ENCODE measurements at regions not wholly inside any gene's neighbourhood (a gene's known extent, or its start where the extent isn't known, plus 50 kb on each side); places are given as distances from the start of the nearest gene placed in this dataset.

DNA sequence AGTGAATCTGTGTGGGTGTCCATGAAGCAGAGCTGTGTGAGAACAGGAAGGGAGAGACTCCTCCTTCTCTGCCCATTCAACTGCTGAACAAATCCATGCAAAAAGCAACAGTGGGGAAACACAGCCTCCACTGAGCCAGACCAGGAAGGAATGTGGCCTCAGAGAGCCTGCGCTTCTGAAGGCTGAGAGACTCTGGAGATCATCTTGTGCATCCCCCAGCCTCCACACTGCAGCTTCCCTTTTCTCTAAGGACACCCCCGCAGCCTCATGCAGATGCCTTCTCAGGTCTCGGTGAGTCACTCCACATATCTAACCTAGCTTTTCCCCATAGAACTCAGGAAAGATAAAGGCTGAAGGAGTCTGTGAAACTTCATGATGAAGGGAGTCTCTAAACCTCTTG lies 402.9 kb downstream of the TNS1 start:
- Histone ChIP-seq H2BK12ac (ENCODE audit: low read length) (no peak overlapping the region), H3K4me2 (ENCODE audit: low read length) (no peak overlapping the region), H3K14ac (ENCODE audit: low read length) (no peak overlapping the region), H4K8ac (ENCODE audit: low read depth, low read length) (no peak overlapping the region), H2BK5ac (ENCODE audit: low read depth, low read length, poor library complexity) (no peak overlapping the region), H3K4me1 (ENCODE audit: control insufficient read depth in 1 of 2, insufficient read depth in 2 of 2, low read length in 2 of 2) (peaks cover 0 to 8% of the 10 kb centered on the region in 2 experiments), H3K79me1 (ENCODE audit: low read length) (no peaks in the 10 kb centered on the region), H2AFZ (ENCODE audit: insufficient read depth, low read length, poor library complexity) (no peak overlapping the region), H3K4me3 (ENCODE audit: low read depth, low read length) (no peak overlapping the region), H2AK5ac (ENCODE audit: low read length) (no peak overlapping the region), H2BK120ac (ENCODE audit: insufficient read depth, low read length, poor library complexity) (no peak overlapping the region), H3K9me3 (ENCODE audit: insufficient read depth, low read depth, low read length) (peaks cover 5% of the 10 kb centered on the region), H3K4ac (ENCODE audit: low read depth, low read length) (no peak overlapping the region), H4K91ac (ENCODE audit: low read depth, low read length) (no peak overlapping the region), H3K9ac (ENCODE audit: low read length) (no peak overlapping the region), H3K27ac (ENCODE audit: low read depth, low read length) (no peak overlapping the region), H3K23ac (ENCODE audit: low read length) (no peak overlapping the region), H3K27me3 (ENCODE audit: insufficient read depth, low read length) (no peaks in the 10 kb centered on the region), H3K79me2 (ENCODE audit: control insufficient read depth, insufficient read depth, low read length, poor library complexity) (no peaks in the 10 kb centered on the region), H3K36me3 (ENCODE audit: control insufficient read depth in 1 of 2, insufficient read depth in 2 of 2, low read length in 2 of 2) (no peaks in the 10 kb centered on the region), H3K18ac (ENCODE audit: low read length) (no peak overlapping the region), H4K12ac (ENCODE audit: low read depth, low read length) (no peak overlapping the region)
- no CpG with 5 or more reads among the region's 3 CpGs for WGBS (ENCODE audit: extremely low coverage, insufficient coverage, insufficient read length)
- no peak for DNase-seq

DNA sequence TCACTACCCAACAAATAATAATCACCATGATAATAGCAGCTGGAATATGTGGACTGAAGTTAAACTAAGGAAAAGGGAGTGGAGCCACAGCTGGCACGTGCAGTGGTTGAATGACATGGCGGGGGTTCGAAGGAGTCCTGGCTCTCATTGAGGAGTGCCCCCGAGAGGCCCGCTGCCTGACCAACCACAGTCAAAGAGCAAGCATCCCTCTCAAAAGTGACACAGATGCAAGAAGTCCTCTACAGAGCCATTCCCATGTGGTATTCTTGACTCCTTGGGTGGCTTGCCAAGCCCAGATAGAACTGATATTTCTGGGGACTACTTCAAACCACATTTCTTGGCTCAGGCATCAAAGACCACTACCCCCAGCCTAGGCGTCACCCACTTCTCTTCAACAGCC lies 405.1 kb downstream of the TNS1 start:
- Histone ChIP-seq H4K91ac (ENCODE audit: low read depth, low read length) (no peak overlapping the region), H3K23ac (ENCODE audit: low read length) (no peak overlapping the region), H2BK120ac (ENCODE audit: insufficient read depth, low read length, poor library complexity) (no peak overlapping the region), H3K18ac (ENCODE audit: low read length) (no peak overlapping the region), H3K14ac (ENCODE audit: low read length) (no peak overlapping the region), H3K27ac (ENCODE audit: low read depth, low read length) (no peak overlapping the region), H3K4me1 (ENCODE audit: control insufficient read depth in 1 of 2, insufficient read depth in 2 of 2, low read length in 2 of 2) (no peaks in the 10 kb centered on the region), H2AFZ (ENCODE audit: insufficient read depth, low read length, poor library complexity) (no peak overlapping the region), H3K4me3 (ENCODE audit: low read depth, low read length) (no peak overlapping the region), H2AK5ac (ENCODE audit: low read length) (no peak overlapping the region), H3K9ac (ENCODE audit: low read length) (no peak overlapping the region), H4K8ac (ENCODE audit: low read depth, low read length) (no peak overlapping the region), H3K9me3 (ENCODE audit: insufficient read depth, low read depth, low read length) (peaks cover 5% of the 10 kb centered on the region), H3K79me1 (ENCODE audit: low read length) (no peaks in the 10 kb centered on the region), H3K4ac (ENCODE audit: low read depth, low read length) (no peak overlapping the region), H2BK12ac (ENCODE audit: low read length) (no peak overlapping the region), H3K27me3 (ENCODE audit: insufficient read depth, low read length) (no peaks in the 10 kb centered on the region), H2BK5ac (ENCODE audit: low read depth, low read length, poor library complexity) (no peak overlapping the region), H4K12ac (ENCODE audit: low read depth, low read length) (no peak overlapping the region), H3K79me2 (ENCODE audit: control insufficient read depth, insufficient read depth, low read length, poor library complexity) (no peaks in the 10 kb centered on the region), H3K4me2 (ENCODE audit: low read length) (no peak overlapping the region), H3K36me3 (ENCODE audit: control insufficient read depth in 1 of 2, insufficient read depth in 2 of 2, low read length in 2 of 2) (no peaks in the 10 kb centered on the region)
- DNase-seq: no peak
- WGBS (ENCODE audit: extremely low coverage, insufficient coverage, insufficient read length): no CpG with 5 or more reads among the region's 6 CpGs

DNA sequence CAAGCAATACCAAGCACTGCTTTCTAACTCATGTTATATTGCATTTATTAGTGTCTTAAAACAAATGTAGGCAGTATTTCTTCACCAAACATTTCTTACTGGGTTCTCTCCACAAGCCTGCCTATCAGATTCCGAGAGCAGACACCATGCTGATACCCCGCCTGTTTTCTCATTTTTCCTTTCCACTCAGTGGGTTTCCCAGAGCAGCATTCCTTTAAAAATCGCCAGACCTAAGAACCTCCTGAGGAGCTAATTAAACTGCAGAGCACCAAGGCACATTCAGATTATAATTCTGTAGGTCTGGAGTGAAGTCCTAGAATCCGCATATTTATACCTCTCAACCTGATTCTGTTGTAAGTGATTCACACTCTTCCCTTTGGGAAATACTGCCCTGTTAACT lies 405.6 kb downstream of the TNS1 start:
- no peak overlapping the region for H2AK5ac ChIP-seq (ENCODE audit: low read length)
- no peak overlapping the region for H2BK12ac ChIP-seq (ENCODE audit: low read length)
- H3K9ac ChIP-seq (ENCODE audit: low read length): no peak overlapping the region
- H4K8ac ChIP-seq (ENCODE audit: low read depth, low read length): no peak overlapping the region
- H3K23ac ChIP-seq (ENCODE audit: low read length): no peak overlapping the region
- H2BK120ac ChIP-seq (ENCODE audit: insufficient read depth, low read length, poor library complexity): no peak overlapping the region
- WGBS (ENCODE audit: extremely low coverage, insufficient coverage, insufficient read length): no CpG with 5 or more reads among the region's 4 CpGs
- H3K36me3 ChIP-seq (ENCODE audit: control insufficient read depth in 1 of 2, insufficient read depth in 2 of 2, low read length in 2 of 2): no peaks in the 10 kb centered on the region
- H3K79me1 ChIP-seq (ENCODE audit: low read length): no peaks in the 10 kb centered on the region
- no peaks in the 10 kb centered on the region for H3K4me1 ChIP-seq (ENCODE audit: control insufficient read depth in 1 of 2, insufficient read depth in 2 of 2, low read length in 2 of 2)
- no peak overlapping the region for H2AFZ ChIP-seq (ENCODE audit: insufficient read depth, low read length, poor library complexity)
- H3K14ac ChIP-seq (ENCODE audit: low read length): no peak overlapping the region
- no peak overlapping the region for H3K4me3 ChIP-seq (ENCODE audit: low read depth, low read length)
- H4K91ac ChIP-seq (ENCODE audit: low read depth, low read length): no peak overlapping the region
- H3K4ac ChIP-seq (ENCODE audit: low read depth, low read length): no peak overlapping the region
- H3K27me3 ChIP-seq (ENCODE audit: insufficient read depth, low read length): no peaks in the 10 kb centered on the region
- H3K9me3 ChIP-seq (ENCODE audit: insufficient read depth, low read depth, low read length): peaks cover 5% of the 10 kb centered on the region
- no peak for DNase-seq
- H3K4me2 ChIP-seq (ENCODE audit: low read length): no peak overlapping the region
- H2BK5ac ChIP-seq (ENCODE audit: low read depth, low read length, poor library complexity): no peak overlapping the region
- no peak overlapping the region for H3K18ac ChIP-seq (ENCODE audit: low read length)
- no peaks in the 10 kb centered on the region for H3K79me2 ChIP-seq (ENCODE audit: control insufficient read depth, insufficient read depth, low read length, poor library complexity)
- H4K12ac ChIP-seq (ENCODE audit: low read depth, low read length): no peak overlapping the region
- no peak overlapping the region for H3K27ac ChIP-seq (ENCODE audit: low read depth, low read length)

DNA sequence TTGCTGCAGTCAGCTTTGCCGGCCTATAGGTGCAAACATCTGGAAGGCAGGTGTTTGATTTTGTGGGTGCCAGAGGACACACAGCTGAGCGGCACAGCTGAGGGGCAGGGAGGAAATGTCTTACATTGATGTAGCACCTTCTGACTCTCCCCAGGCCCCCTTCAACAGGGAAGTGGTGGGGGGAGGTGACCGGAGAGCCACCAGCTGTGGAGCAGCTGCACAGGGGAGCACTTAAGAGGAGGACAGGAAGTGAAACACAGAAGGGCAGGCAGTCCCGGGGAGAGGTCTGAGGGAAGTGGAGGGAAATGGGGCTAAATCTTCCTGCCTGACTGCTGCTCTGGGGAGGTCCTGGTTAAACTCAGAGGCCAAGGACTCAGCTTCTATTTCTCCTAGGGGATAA lies 409.1 kb downstream of the TNS1 start:
- no peak overlapping the region for H3K23ac ChIP-seq (ENCODE audit: low read length)
- no peak overlapping the region for H4K8ac ChIP-seq (ENCODE audit: low read depth, low read length)
- no CpG with 5 or more reads among the region's 4 CpGs for WGBS (ENCODE audit: extremely low coverage, insufficient coverage, insufficient read length)
- H3K79me1 ChIP-seq (ENCODE audit: low read length): no peaks in the 10 kb centered on the region
- H2AFZ ChIP-seq (ENCODE audit: insufficient read depth, low read length, poor library complexity): no peak overlapping the region
- H3K9ac ChIP-seq (ENCODE audit: low read length): no peak overlapping the region
- H3K79me2 ChIP-seq (ENCODE audit: control insufficient read depth, insufficient read depth, low read length, poor library complexity): no peaks in the 10 kb centered on the region
- DNase-seq: no peak
- no peak overlapping the region for H3K4ac ChIP-seq (ENCODE audit: low read depth, low read length)
- no peak overlapping the region for H2BK12ac ChIP-seq (ENCODE audit: low read length)
- no peak overlapping the region for H3K14ac ChIP-seq (ENCODE audit: low read length)
- no peak overlapping the region for H2BK120ac ChIP-seq (ENCODE audit: insufficient read depth, low read length, poor library complexity)
- no peaks in the 10 kb centered on the region for H3K27me3 ChIP-seq (ENCODE audit: insufficient read depth, low read length)
- no peaks in the 10 kb centered on the region for H3K36me3 ChIP-seq (ENCODE audit: control insufficient read depth in 1 of 2, insufficient read depth in 2 of 2, low read length in 2 of 2)
- H4K91ac ChIP-seq (ENCODE audit: low read depth, low read length): no peak overlapping the region
- peaks cover 3% of the 10 kb centered on the region for H3K9me3 ChIP-seq (ENCODE audit: insufficient read depth, low read depth, low read length)
- H3K18ac ChIP-seq (ENCODE audit: low read length): no peak overlapping the region
- H3K4me3 ChIP-seq (ENCODE audit: low read depth, low read length): no peak overlapping the region
- H3K4me2 ChIP-seq (ENCODE audit: low read length): no peak overlapping the region
- no peak overlapping the region for H2AK5ac ChIP-seq (ENCODE audit: low read length)
- H4K12ac ChIP-seq (ENCODE audit: low read depth, low read length): no peak overlapping the region
- H3K27ac ChIP-seq (ENCODE audit: low read depth, low read length): no peak overlapping the region
- no peak overlapping the region for H2BK5ac ChIP-seq (ENCODE audit: low read depth, low read length, poor library complexity)
- no peaks in the 10 kb centered on the region for H3K4me1 ChIP-seq (ENCODE audit: control insufficient read depth in 1 of 2, insufficient read depth in 2 of 2, low read length in 2 of 2)
